NT2/D1 (cell line): ENCODE measurements at regions not wholly inside any gene's neighbourhood (a gene's known extent, or its start where the extent isn't known, plus 50 kb on each side); places are given as distances from the start of the nearest gene placed in this dataset.

Experiments
- SUZ12 ChIP-seq: IDR thresholded peaks from 2 replicates; pipeline ENCODE4 v1.6.1; 2011; ENCODE audit not compliant: insufficient read length, insufficient read depth; ENCODE audit errors: extremely low read depth
- YY1 ChIP-seq: IDR thresholded peaks from 2 replicates; pipeline ENCODE4 v1.6.1; 2011; ENCODE audit not compliant: insufficient read length, insufficient read depth

- no peak for TF ChIP-seq YY1
- no peak for TF ChIP-seq SUZ12
These were observed 399.2 kb upstream of the AUTS2 start for GRCh38 chr7:69199041-69199440.
